ENCODE measurements at regions not wholly inside any gene's neighbourhood (a gene's known extent, or its start where the extent isn't known, plus 50 kb on each side); places are given as distances from the start of the nearest gene placed in this dataset.

DNA sequence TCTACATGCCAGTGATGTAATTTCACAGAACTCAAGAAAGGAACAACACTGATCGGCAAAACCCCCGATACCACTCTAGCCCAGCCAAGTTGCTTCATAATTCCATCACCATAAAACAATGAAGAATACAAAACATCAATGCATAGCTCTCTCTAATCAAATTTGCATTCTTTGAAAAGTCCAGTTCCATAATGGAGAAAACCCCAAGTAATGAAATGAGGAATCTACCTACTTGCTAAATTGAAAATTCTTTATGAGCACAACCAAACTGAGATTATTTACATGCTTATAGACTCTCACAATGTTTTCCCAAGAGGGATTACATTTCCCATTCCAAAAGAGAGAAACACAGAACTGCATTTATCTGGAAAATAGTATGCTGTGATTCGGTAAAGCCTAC lies 186.5 kb downstream of the NR4A2 start:
- Histone ChIP-seq H3K4me3 (replicated peaks; ENCODE audit: low read depth, low read length) (no peak overlapping the region), H3K27me3 (replicated peaks; ENCODE audit: control insufficient read depth, insufficient read depth, low read length) (no peaks in the 10 kb centered on the region), H3K36me3 (ENCODE audit: control insufficient read depth, insufficient read depth, low read length) (no peaks in the 10 kb centered on the region)
- DNase-seq (ENCODE audit: extremely low read depth, insufficient read length) = no peak
- TF ChIP-seq CTCF (IDR thresholded peaks at IDR 0.05; ENCODE audit: insufficient read depth, low read length, poor library complexity, severe bottlenecking) = no peak

DNA sequence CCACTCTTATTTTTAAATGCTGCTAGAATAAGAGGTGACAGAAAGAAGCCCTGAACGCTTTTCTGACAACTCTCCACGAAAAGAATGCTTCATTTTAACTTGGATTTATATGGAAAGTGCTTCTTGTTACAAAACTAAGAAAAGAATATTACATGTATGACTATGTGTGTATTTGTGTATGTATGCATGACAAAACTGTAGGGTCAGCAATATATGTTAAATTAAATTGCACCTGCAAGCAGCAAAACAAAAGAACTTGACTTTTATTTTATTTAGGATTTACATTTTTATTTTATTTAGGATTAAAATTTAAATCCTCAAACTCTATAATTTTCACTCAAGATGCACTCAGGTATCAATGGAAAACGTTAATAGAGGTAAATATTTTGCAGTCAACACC lies 187.1 kb downstream of the NR4A2 start:
- no peaks in the 10 kb centered on the region for H3K27me3 ChIP-seq (replicated peaks; ENCODE audit: control insufficient read depth, insufficient read depth, low read length)
- no peaks in the 10 kb centered on the region for H3K36me3 ChIP-seq (ENCODE audit: control insufficient read depth, insufficient read depth, low read length)
- no peak overlapping the region for H3K4me3 ChIP-seq (replicated peaks; ENCODE audit: low read depth, low read length)
- no peak for DNase-seq (ENCODE audit: extremely low read depth, insufficient read length)
- no peak for TF ChIP-seq CTCF (IDR thresholded peaks at IDR 0.05; ENCODE audit: insufficient read depth, low read length, poor library complexity, severe bottlenecking)

DNA sequence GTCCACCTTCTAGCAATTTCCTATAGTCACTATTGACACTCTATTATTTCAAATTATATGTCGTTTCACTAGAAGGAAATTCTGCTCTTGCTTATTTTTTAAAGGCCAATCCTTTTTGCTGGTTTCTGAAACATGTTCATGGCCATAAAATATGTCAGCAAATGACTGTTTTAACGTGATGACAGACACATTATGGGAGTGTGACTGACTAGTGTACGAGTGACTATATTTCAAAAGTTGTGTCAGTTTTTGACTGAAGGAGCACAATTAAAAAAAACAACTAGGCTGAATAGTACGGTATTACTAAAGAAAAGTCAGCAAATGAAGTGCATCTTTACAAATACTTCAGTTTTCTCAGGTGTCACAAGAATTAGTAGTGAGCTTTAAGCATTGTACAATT lies 196.0 kb downstream of the NR4A2 start:
- no peak overlapping the region for H3K4me3 ChIP-seq (replicated peaks; ENCODE audit: low read depth, low read length)
- no peak for DNase-seq (ENCODE audit: extremely low read depth, insufficient read length)
- no peak for TF ChIP-seq CTCF (IDR thresholded peaks at IDR 0.05; ENCODE audit: insufficient read depth, low read length, poor library complexity, severe bottlenecking)
- H3K27me3 ChIP-seq (replicated peaks; ENCODE audit: control insufficient read depth, insufficient read depth, low read length) = no peaks in the 10 kb centered on the region
- no peaks in the 10 kb centered on the region for H3K36me3 ChIP-seq (ENCODE audit: control insufficient read depth, insufficient read depth, low read length)

- no peak for DNase-seq (ENCODE audit: extremely low read depth, insufficient read length)
- Histone ChIP-seq H3K27me3 (replicated peaks; ENCODE audit: control insufficient read depth, insufficient read depth, low read length) (no peaks in the 10 kb centered on the region), H3K36me3 (ENCODE audit: control insufficient read depth, insufficient read depth, low read length) (no peaks in the 10 kb centered on the region), H3K4me3 (replicated peaks; ENCODE audit: low read depth, low read length) (no peak overlapping the region)
- no peak for TF ChIP-seq CTCF (IDR thresholded peaks at IDR 0.05; ENCODE audit: insufficient read depth, low read length, poor library complexity, severe bottlenecking)
Measured at GRCh38 chr2:156134887-156135286, 197.6 kb downstream of the NR4A2 start.

DNA sequence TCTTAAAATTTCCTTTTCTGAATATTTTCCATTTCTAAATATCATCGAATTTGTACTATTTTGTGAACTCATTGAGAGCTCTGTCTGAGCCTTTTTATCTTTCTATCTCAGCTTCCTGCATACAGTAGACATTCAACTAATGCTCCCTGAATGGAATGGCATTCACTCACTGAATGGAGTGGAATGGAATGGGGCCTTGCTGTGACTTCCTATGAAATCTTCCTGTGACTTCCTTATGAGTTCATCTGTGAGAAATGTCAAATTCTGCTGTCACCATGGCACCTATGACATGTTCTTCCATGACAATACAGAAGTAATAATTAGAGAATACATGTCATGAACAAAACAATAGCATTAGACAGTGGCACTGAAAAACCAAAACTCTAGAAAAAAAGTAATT lies 199.6 kb downstream of the NR4A2 start:
- no peak for DNase-seq (ENCODE audit: extremely low read depth, insufficient read length)
- Histone ChIP-seq H3K36me3 (ENCODE audit: control insufficient read depth, insufficient read depth, low read length) (no peaks in the 10 kb centered on the region), H3K4me3 (replicated peaks; ENCODE audit: low read depth, low read length) (no peak overlapping the region), H3K27me3 (replicated peaks; ENCODE audit: control insufficient read depth, insufficient read depth, low read length) (no peaks in the 10 kb centered on the region)
- TF ChIP-seq CTCF (IDR thresholded peaks at IDR 0.05; ENCODE audit: insufficient read depth, low read length, poor library complexity, severe bottlenecking) = no peak

GRCh38 chr2:156132130-156132529 lies 200.4 kb downstream of the NR4A2 start:
- no peak overlapping the region for H3K4me3 ChIP-seq (replicated peaks; ENCODE audit: low read depth, low read length)
- H3K36me3 ChIP-seq (ENCODE audit: control insufficient read depth, insufficient read depth, low read length) = no peaks in the 10 kb centered on the region
- no peak for DNase-seq (ENCODE audit: extremely low read depth, insufficient read length)
- no peaks in the 10 kb centered on the region for H3K27me3 ChIP-seq (replicated peaks; ENCODE audit: control insufficient read depth, insufficient read depth, low read length)
- no peak for TF ChIP-seq CTCF (IDR thresholded peaks at IDR 0.05; ENCODE audit: insufficient read depth, low read length, poor library complexity, severe bottlenecking)
